Skeletal muscle tissue (tissue), 3 donors: ENCODE measurements at regions not wholly inside any gene's neighbourhood (a gene's known extent, or its start where the extent isn't known, plus 50 kb on each side); places are given as distances from the start of the nearest gene placed in this dataset.
"Not testable (repeated sequence)": the region's sequence is repeated elsewhere in the genome, so short reads cannot be mapped to it uniquely, and the experiment has no call there.

ENCODE experiments used
- H3K27ac ChIP-seq: one replicate; pipeline ENCODE4 v1.7.0; 2013; ENCODE audit warnings: mild to moderate bottlenecking, low read depth, low read length, inconsistent platforms
- H3K27me3 ChIP-seq, 3 donors: one replicate each; pipeline ENCODE4 v1.7.0; 2013; ENCODE audit warnings: low read length in 3 of 3; ENCODE audit not compliant: control insufficient read depth in 3 of 3, insufficient read depth in 3 of 3
- H3K36me3 ChIP-seq, 3 donors: one replicate each; pipeline ENCODE4 v1.7.0; 2013; ENCODE audit warnings: low read length in 3 of 3; ENCODE audit not compliant: control insufficient read depth in 3 of 3, insufficient read depth in 3 of 3
- H3K4me1 ChIP-seq, 3 donors: one replicate each; pipeline ENCODE4 v1.7.0; 2013; ENCODE audit warnings: low read length in 3 of 3, mild to moderate bottlenecking in 3 of 3; ENCODE audit not compliant: control insufficient read depth in 3 of 3, insufficient read depth in 3 of 3
- H3K4me3 ChIP-seq, 3 donors: one replicate each; pipeline ENCODE4 v1.7.0; 2013; ENCODE audit warnings: low read length in 3 of 3
- H3K9ac ChIP-seq, 3 donors: one replicate each; pipeline ENCODE4 v1.7.0; 2013; ENCODE audit warnings: low read length in 3 of 3, mild to moderate bottlenecking in 3 of 3, moderate library complexity in 2 of 3, low read depth in 1 of 3
- H3K9me3 ChIP-seq, 3 donors: one replicate each; pipeline ENCODE4 v1.7.0; 2013; ENCODE audit warnings: low read length in 3 of 3; ENCODE audit not compliant: control insufficient read depth in 3 of 3
- donor health status: Osteomylitis.

GRCh38 chr4:158122501-158122900 is 50.3 kb downstream of the GASK1B start:
- no peak overlapping the region for H3K4me3 ChIP-seq

GRCh38 chr4:158121161-158121579 is 51.7 kb downstream of the GASK1B start:
- Histone ChIP-seq H3K4me3 (no peak overlapping the region), H3K27ac (no peak overlapping the region), H3K9me3 (no peaks in the 10 kb centered on the region), H3K27me3 (no peaks in the 10 kb centered on the region), H3K9ac (no peak overlapping the region), H3K4me1 (no peaks in the 10 kb centered on the region), H3K36me3 (no peaks in the 10 kb centered on the region)

More at GRCh38 chr4:158122501-158122900, 50.3 kb downstream of the GASK1B start:
- H3K4me1 ChIP-seq = no peaks in the 10 kb centered on the region
- H3K27ac ChIP-seq = no peak overlapping the region
- no peak overlapping the region for H3K9ac ChIP-seq
- H3K36me3 ChIP-seq = no peaks in the 10 kb centered on the region
- no peaks in the 10 kb centered on the region for H3K9me3 ChIP-seq
- no peaks in the 10 kb centered on the region for H3K27me3 ChIP-seq

GRCh38 chr4:158120645-158121151 is 52.1 kb downstream of the GASK1B start:
- H3K27me3 ChIP-seq, H3K4me1 ChIP-seq, H3K36me3 ChIP-seq, H3K4me3 ChIP-seq, H3K9me3 ChIP-seq, H3K9ac ChIP-seq, H3K27ac ChIP-seq: not testable (repeated sequence)

- no peaks in the 10 kb centered on the region for H3K9me3 ChIP-seq
- H3K4me3 ChIP-seq = no peak overlapping the region
- no peaks in the 10 kb centered on the region for H3K4me1 ChIP-seq
- H3K36me3 ChIP-seq = no peaks in the 10 kb centered on the region
- H3K27me3 ChIP-seq = no peaks in the 10 kb centered on the region
- no peak overlapping the region for H3K27ac ChIP-seq
- H3K9ac ChIP-seq = no peak overlapping the region
Measured at GRCh38 chr4:158112611-158113010, 60.2 kb downstream of the GASK1B start.

GRCh38 chr4:158111241-158111640 is 61.6 kb downstream of the GASK1B start:
- Histone ChIP-seq H3K9ac (no peak overlapping the region), H3K4me3 (no peak overlapping the region), H3K4me1 (no peaks in the 10 kb centered on the region), H3K27ac (no peak overlapping the region), H3K36me3 (no peaks in the 10 kb centered on the region), H3K9me3 (no peaks in the 10 kb centered on the region), H3K27me3 (no peaks in the 10 kb centered on the region)

GRCh38 chr4:158102904-158103303 is 69.9 kb downstream of the GASK1B start:
- Histone ChIP-seq H3K9me3 (no peaks in the 10 kb centered on the region), H3K9ac (no peak overlapping the region), H3K4me3 (no peak overlapping the region), H3K36me3 (no peaks in the 10 kb centered on the region), H3K27ac (no peak overlapping the region), H3K4me1 (no peaks in the 10 kb centered on the region), H3K27me3 (no peaks in the 10 kb centered on the region)

GRCh38 chr4:158099686-158100085 is 73.1 kb downstream of the GASK1B start:
- no peak overlapping the region for H3K27ac ChIP-seq

GRCh38 chr4:158098802-158099201 is 74.0 kb downstream of the GASK1B start:
- Histone ChIP-seq H3K9ac (no peak overlapping the region), H3K36me3 (no peaks in the 10 kb centered on the region), H3K4me1 (no peaks in the 10 kb centered on the region), H3K4me3 (no peak overlapping the region), H3K9me3 (no peaks in the 10 kb centered on the region), H3K27ac (no peak overlapping the region), H3K27me3 (no peaks in the 10 kb centered on the region)

More at GRCh38 chr4:158099686-158100085, 73.1 kb downstream of the GASK1B start:
- Histone ChIP-seq H3K36me3 (no peaks in the 10 kb centered on the region), H3K9ac (no peak overlapping the region), H3K4me3 (no peak overlapping the region), H3K27me3 (no peaks in the 10 kb centered on the region), H3K9me3 (no peaks in the 10 kb centered on the region), H3K4me1 (no peaks in the 10 kb centered on the region)

- Histone ChIP-seq H3K36me3 (no peaks in the 10 kb centered on the region), H3K9me3 (no peaks in the 10 kb centered on the region), H3K27ac (no peak overlapping the region), H3K4me3 (no peak overlapping the region), H3K27me3 (no peaks in the 10 kb centered on the region), H3K9ac (no peak overlapping the region), H3K4me1 (no peaks in the 10 kb centered on the region)
Measured at GRCh38 chr4:158094413-158095134, 78.3 kb downstream of the GASK1B start.

- no peak overlapping the region for H3K9ac ChIP-seq
- no peaks in the 10 kb centered on the region for H3K9me3 ChIP-seq
- no peaks in the 10 kb centered on the region for H3K36me3 ChIP-seq
- no peak overlapping the region for H3K4me3 ChIP-seq
- no peaks in the 10 kb centered on the region for H3K4me1 ChIP-seq
- no peak overlapping the region for H3K27ac ChIP-seq
- H3K27me3 ChIP-seq = no peaks in the 10 kb centered on the region
Measured at GRCh38 chr4:158090323-158090722, 82.5 kb downstream of the GASK1B start.
